HG03439 (cell line): ENCODE measurements at regions not wholly inside any gene's neighbourhood (a gene's known extent, or its start where the extent isn't known, plus 50 kb on each side); places are given as distances from the start of the nearest gene placed in this dataset.

Source experiments
- ATAC-seq: cut with Tn5 transposase; IDR thresholded peaks from one replicate; pipeline ENCODE4 v1.9.1; 2021; ENCODE audit warnings: mild to moderate bottlenecking, moderate library complexity; ENCODE audit not compliant: unreplicated experiment

- ATAC-seq = no peak
Observed at GRCh38 chr9:17963498-17963897, 384.6 kb downstream of the SH3GL2 start.

DNA sequence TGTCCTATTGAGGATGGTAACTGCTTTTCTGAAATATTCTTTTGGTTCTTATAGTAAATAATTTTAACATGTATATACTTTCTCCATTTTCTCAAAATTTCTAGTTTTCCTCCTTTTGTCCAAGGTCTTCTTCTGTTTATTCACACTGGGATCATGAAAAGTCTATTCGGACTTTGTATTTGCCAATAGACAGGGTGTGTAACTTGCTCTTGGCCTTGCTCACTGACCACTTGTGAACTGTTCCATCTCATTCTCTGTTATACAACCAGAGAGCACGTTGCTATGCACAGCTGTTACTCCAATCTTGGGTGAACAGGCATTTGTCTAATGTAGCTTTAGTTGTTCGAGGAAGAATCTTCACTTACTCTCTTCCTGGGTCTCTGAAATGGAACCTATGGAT is 388.9 kb downstream of the SH3GL2 start:
- ATAC-seq = no peak

- no peak for ATAC-seq
Observed at GRCh38 chr9:17969232-17969631, 390.4 kb downstream of the SH3GL2 start.

- no peak for ATAC-seq
Observed at GRCh38 chr9:17970277-17970676, 391.4 kb downstream of the SH3GL2 start.

GRCh38 chr9:17978773-17979172 is 399.9 kb downstream of the SH3GL2 start:
- ATAC-seq = no peak

DNA sequence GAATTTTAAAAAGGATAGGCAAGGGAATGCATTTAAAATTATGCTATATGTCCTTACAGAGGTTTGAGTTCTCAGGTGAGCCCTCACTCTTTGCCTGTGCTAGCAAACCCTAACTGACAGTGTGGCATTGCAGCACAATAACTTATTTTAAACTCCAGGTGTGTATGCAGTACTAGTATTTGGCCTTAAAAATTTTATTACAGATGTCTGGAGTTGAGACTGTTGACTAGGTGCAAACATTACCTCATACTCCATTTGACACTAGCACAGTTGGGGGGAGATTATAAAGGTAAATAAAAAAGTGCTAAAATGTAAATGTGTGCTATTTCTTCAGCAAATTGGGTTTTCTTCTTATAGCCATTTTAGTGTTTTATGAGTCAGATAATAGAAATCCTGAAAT is 407.7 kb downstream of the SH3GL2 start:
- no peak for ATAC-seq

DNA sequence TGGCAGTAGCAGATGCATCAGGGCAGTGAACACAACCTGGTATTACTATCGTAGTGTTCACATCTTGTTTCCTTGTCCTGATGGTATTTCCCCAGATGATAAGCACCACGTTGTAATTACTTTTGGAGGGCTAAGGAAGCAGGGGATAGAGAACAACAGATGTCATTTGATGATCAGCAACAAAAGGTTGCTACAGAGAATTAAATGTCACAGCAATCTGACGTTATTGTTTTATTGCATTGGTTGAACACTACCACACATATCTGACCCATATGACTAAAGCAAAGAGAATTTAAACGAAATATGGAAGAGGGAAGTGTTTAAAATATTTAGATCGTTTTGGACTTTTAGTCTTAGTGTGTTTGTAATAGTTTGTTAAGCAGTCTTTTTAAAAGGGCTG is 408.3 kb downstream of the SH3GL2 start:
- no peak for ATAC-seq

DNA sequence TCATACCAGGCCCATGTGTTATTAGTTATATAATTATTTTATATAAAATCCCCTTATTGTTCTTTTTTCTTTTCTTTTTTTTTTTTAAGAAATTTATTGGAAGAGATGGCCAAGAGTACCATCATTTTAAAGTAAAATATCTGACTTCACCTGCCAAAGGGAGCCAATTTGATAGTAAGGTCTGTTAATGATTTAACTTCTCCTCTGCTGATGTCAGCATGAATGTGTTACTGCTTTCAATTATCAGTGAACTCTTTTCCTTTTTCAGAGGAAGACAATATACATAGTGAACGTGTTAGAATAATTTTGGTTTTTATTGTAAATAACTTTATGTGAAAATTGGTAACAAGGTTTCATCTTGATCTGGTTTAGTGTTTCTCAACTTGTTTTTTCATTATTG is 409.6 kb downstream of the SH3GL2 start:
- ATAC-seq = no peak

GRCh38 chr9:17990602-17991001 is 411.7 kb downstream of the SH3GL2 start:
- ATAC-seq = no peak

- ATAC-seq = no peak
Observed at GRCh38 chr9:17993024-17993423, 414.2 kb downstream of the SH3GL2 start.

- ATAC-seq = no peak
Observed at GRCh38 chr9:17994695-17995425, 416.0 kb downstream of the SH3GL2 start.

DNA sequence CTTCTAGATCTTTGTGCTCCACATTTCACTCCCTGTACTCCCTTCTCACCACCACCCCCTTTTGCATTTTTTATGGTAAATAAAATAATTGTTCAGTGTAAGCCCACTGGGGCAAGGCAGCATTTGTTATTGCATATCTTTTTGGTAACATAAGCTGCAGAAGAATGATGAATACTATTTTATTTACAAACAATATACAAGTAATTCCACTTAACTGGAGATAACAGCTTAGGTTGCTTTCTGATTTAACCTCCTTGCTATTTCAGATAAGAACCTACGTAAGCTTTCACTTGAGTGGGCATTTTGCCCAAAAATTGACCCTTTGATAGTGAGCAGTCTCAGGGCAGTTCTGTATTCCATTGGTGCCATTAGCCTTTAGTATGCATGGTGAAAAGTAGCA is 417.9 kb downstream of the SH3GL2 start:
- ATAC-seq = no peak

DNA sequence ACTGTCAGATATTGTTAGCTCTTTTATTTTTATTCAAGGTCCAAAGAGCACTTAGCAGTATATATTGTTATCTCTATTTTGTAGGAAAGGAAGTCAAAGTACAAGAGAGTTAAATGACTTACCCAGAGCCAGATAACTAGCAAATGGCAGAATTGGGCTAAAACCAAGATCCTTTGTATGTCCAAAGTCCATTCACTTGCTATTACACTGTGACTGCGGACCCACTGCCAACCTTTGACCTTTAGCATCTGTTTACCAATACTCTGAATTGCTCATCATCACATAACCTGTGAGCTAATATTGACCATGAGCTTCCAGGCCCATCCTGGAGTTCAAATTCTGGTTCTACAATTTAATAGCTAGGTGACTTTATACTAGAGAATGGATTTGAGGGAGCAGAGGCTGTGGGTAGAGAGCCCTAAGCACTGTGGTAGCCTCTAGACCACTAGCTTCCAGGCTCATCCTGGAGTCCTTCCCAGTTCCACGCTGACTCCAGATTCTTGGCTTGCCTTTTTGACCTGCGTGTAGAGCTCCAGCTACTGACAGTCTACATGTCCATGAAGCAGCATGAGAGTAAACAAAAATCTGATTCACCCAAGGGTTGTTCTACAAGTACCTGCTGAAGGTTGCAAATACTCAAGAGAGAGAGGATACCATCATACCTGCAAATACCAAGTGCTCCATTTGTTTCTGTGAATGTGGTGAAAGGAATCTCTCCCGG is 424.0 kb downstream of the SH3GL2 start:
- ATAC-seq = no peak

DNA sequence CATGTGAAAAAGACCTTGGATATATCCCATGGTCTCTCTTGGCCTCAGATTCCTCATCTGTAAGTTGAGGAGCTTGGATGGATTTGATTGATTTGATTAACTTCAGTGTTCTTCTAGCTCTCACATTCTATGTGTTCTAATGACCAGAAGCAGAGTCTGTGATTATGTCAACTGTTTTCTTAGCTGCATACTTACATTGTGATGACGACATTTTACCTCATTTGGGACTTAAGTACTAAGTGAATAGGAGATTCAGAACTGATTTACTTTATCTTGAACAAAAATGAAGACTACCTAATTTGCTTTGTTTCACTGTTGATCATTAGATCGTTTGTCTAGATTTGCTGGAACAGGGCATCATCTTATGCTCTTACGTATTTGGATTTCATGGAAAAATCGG is 427.7 kb downstream of the SH3GL2 start:
- ATAC-seq = no peak

GRCh38 chr9:18007621-18008020 is 428.8 kb downstream of the SH3GL2 start:
- ATAC-seq = no peak

GRCh38 chr9:18009902-18010301 is 431.0 kb downstream of the SH3GL2 start:
- no peak for ATAC-seq

DNA sequence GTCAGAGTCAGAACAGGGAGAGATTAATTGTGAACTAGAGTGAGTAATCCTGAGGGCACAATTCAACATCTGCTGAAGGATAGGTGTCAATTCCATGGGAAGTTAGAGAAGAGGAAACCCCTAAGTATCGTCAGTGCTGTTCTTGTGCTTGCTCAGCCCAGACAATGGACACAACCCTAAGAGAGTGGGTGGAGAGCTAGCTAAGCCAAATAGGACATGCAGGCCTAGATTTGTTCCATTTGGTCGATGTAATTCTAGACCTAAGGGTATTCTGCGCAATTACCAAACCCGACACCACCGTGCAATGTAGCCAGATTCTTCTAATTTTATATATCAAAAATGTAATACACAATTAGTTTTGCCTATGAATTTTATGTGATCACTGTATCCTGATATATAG is 431.6 kb downstream of the SH3GL2 start:
- ATAC-seq = no peak

DNA sequence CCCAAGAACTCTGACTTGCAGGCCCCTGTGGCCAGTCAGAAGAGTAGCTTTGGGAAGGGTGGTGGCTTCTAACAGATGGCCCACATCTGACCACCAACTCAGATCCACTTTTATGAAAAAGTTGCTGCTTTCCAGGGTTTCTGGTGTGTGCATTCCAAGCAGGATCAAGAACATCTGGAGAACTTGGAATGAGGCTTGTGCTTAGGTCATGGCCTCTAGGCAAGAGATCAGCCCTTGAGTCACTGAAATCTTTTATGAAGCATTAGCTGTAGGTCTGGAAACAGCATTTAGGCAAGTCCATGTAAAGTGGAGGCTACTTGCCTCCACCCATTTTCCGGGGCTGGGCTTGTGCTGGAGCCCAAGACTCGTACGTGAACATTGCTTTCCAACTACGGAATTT is 433.3 kb downstream of the SH3GL2 start:
- ATAC-seq = no peak

DNA sequence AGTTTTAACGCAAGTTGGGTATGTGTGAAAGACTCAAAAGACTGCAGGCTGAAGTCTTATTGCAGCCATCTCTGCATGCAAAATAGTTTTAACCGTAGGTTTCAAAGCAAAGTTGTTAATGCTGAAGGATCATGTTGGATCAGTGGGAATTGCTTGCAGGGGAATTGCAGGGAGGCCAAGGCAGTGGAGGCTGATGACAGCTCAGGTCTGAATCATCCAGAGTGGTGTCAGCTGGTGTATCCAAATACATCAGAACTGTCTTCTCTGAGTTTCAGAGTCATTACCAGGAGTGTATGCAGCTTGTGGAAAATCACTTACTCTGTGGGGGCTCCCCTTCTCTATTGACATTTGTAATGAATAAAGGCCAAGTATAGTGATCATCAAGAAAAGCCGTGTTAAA is 435.7 kb downstream of the SH3GL2 start:
- no peak for ATAC-seq

DNA sequence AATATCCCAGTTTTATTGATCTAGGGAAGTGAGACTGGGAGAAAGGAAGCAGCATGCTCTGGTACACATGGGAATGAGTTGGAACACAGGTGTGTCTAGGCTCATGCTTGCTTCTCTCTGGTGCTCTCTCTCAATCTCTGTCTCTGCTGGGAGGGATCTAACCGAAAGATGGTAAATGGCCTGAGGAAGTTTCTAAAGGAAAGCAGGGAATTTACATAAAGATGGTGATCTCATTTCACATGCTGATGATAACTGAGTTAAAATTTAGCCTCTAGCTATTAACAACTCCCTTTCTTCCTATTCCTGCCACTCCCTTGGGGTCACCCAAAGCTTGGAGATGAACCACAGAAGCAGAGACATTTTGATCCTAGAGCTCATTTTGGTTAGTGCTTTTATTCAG is 436.2 kb downstream of the SH3GL2 start:
- no peak for ATAC-seq

DNA sequence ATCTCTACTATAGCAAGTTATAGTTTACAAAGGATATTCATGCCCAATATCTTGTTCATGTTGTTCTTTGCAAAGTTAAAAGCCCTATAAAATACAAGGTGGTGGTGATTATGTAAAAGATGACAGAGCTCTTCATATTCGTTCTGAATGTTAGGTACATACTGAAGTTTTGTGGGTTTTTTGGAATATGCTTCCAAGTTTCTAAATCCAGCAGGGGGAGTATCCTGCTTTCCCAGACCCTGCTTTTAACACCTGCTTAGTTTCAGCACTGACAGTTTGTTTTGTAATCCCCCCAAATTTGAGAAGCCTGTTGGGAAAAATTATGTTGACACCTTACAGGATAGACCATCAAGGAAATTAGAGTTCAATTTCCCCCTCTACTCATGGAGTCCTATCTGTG is 438.3 kb downstream of the SH3GL2 start:
- ATAC-seq = no peak

DNA sequence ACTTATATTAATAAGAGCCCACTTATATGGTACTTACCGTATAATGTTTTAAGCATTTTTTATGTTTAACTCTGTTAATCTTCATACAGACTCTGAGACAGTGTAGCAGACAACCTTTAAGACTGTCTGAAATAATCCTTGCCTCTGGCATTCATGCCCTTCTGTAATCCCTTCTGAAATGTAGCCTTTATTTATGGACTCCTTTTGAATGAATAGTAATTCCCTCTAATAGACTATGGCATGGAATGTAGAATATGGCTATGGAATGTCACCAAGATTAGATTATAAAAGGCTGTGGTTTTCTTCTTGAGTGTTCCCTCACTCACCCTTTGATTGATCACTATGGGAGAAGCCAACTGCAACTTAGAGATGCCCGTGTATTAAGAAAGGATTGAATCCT is 439.4 kb downstream of the SH3GL2 start:
- ATAC-seq = no peak

DNA sequence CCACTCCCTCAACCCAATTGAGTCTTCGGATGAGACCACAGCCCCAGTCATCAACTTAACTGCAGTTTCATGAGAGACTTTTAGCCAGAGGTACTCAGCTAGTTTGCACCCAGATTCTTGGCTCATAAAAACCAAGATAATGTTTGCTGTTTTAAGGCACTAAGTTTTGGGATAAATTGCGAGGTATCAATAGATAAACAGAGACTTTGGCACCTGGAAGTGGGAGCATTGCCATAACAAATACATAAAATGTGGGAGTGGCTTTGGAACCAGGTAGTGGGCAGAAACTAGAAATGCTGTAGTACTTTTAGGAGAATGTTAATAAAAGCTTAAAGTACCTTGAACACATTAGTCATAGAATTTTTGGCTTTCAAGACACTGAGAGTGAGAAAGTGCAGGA is 439.8 kb downstream of the SH3GL2 start:
- no peak for ATAC-seq
